ENCODE measurements at regions not wholly inside any gene's neighbourhood (a gene's known extent, or its start where the extent isn't known, plus 50 kb on each side); places are given as distances from the start of the nearest gene placed in this dataset.

- TF ChIP-seq CTCF (conservative IDR thresholded peaks at IDR 0.05; ENCODE audit: low read depth, low read length) (no peak), EZH2 (IDR thresholded peaks at IDR 0.05; ENCODE audit: borderline replicate concordance, low read depth, low read length, poor library complexity, severe bottlenecking) (no peak)
Measured at GRCh38 chr4:120211408-120212015, 144.9 kb upstream of the MAD2L1 start.
